ENCODE measurements at regions not wholly inside any gene's neighbourhood (a gene's known extent, or its start where the extent isn't known, plus 50 kb on each side); places are given as distances from the start of the nearest gene placed in this dataset.
"Not testable (repeated sequence)": the region's sequence is repeated elsewhere in the genome, so short reads cannot be mapped to it uniquely, and the experiment has no call there.

- DNase-seq (ENCODE audit: low read depth) = no peak
- H3K4me3 ChIP-seq (ENCODE audit: low read depth, low read length) = no peak overlapping the region
- no peak for TF ChIP-seq CTCF (IDR thresholded peaks at IDR 0.05; ENCODE audit: low read depth, low read length, missing control alignments)
Measured at GRCh38 chr3:62940771-62941563, 65.8 kb upstream of the CADPS start.

GRCh38 chr3:62942227-62942626, 67.0 kb upstream of the CADPS start:
- no peak for TF ChIP-seq CTCF (IDR thresholded peaks at IDR 0.05; ENCODE audit: low read depth, low read length, missing control alignments)
- DNase-seq (ENCODE audit: low read depth) = no peak
- H3K4me3 ChIP-seq (ENCODE audit: low read depth, low read length) = no peak overlapping the region

DNA sequence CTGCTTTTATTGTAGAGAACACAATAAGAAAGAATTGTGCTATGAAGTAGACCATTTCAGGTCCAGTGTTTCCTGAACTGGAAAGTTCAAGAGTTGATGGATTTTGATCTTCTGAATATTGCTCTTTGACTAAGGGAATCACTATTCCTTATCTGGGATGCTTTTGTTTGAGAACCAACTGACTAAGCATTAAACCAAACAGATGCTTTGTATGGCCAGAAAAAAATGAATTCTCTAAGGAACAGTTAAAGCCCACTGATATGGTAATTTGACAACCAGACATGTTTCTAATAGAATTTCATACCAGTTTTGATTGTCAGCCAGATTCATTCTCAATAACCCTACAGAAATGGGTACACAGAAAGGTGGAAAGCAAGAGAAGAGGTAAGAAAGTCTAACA, 67.5 kb upstream of the CADPS start:
- no peak for TF ChIP-seq CTCF (IDR thresholded peaks at IDR 0.05; ENCODE audit: low read depth, low read length, missing control alignments)
- no peak for DNase-seq (ENCODE audit: low read depth)
- H3K4me3 ChIP-seq (ENCODE audit: low read depth, low read length) = no peak overlapping the region

DNA sequence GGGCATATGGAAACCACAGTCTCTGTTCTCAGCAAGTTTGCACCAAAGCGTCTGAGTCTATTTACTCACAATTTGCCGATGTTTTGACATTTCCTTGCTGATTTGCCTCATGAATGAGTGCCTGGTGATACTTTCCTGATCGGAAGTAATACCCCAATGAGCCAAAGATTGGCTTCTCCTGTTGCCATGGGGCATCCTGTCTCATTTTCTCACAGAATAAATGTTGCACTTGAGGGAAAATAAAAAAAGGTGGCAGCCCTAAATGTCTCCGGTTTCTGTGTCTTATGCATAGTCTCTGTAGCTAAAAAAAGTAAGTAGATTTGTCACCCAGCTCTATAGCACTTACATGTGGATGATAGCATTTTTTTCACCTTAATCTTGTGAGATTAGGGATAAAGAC, 73.7 kb upstream of the CADPS start:
- H3K4me3 ChIP-seq (ENCODE audit: low read depth, low read length) = no peak overlapping the region
- TF ChIP-seq CTCF (IDR thresholded peaks at IDR 0.05; ENCODE audit: low read depth, low read length, missing control alignments) = no peak
- no peak for DNase-seq (ENCODE audit: low read depth)

DNA sequence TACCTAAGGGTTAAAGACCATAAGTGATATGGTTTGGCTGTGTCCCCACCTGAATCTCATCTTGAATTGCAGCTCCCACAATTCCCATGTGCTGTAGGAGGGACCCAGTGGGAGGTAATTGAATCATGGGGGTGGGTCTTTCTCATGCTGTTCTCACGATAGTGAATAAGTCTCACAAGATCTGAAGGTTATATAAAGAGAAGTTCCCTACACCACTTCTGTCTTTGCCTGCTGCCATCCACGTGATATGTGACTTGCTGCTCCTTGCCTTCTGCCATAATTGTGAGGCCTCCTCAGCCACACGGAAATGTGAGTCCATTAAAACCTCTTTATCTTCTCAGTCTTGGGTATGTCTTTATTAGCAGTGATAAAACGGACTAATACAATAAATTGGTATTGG, 75.0 kb upstream of the CADPS start:
- TF ChIP-seq CTCF (IDR thresholded peaks at IDR 0.05; ENCODE audit: low read depth, low read length, missing control alignments) = no peak
- no peak overlapping the region for H3K4me3 ChIP-seq (ENCODE audit: low read depth, low read length)
- no peak for DNase-seq (ENCODE audit: low read depth)

GRCh38 chr3:62951037-62951613, 75.9 kb upstream of the CADPS start:
- TF ChIP-seq CTCF (IDR thresholded peaks at IDR 0.05; ENCODE audit: low read depth, low read length, missing control alignments) = no peak
- no peak for DNase-seq (ENCODE audit: low read depth)
- no peak overlapping the region for H3K4me3 ChIP-seq (ENCODE audit: low read depth, low read length)

GRCh38 chr3:62951880-62952279, 76.7 kb upstream of the CADPS start:
- not testable (repeated sequence) for H3K4me3 ChIP-seq (ENCODE audit: low read depth, low read length); DNase-seq (ENCODE audit: low read depth)
